ENCODE measurements at regions not wholly inside any gene's neighbourhood (a gene's known extent, or its start where the extent isn't known, plus 50 kb on each side); places are given as distances from the start of the nearest gene placed in this dataset.

DNA sequence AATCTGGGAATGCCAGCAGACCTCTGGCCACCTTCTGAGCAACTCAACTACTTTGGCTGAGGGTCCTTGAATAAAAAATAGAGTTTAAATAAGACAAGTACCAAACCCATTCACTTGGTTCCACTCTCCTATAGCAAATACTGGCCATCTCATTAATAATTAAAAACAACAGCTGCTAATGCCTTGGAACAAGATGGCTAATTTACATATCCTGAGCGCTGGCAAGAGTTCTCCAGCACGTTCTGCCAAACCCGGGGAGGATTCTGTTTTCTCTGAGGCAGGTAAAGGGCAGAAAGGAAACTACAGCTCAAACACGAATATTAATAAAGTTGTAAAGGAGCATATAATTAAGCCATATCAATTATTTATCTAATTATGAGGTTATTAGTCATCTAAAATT is 1123.7 kb downstream of the TDRD15 start:
- no peak for DNase-seq (ENCODE audit: low spot score)

DNA sequence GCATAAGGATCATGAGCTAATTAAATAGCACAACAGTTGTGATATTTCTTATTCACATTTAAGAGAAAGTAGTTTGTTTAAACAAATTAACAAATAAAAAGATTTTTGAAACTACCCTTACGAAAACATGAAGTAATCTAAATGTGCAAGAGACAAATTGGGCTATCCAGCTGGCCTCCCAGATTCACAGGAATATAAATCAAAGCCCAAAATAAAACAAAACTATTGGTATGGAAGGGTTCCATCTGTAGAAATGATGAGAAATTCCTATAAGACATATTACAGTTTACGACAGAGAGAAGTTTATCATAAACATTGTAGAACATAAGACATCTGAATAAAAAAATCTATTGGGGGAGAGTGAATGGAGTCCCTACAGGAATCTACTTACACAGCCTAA is 1125.1 kb downstream of the TDRD15 start:
- no peak for DNase-seq (ENCODE audit: low spot score)

DNA sequence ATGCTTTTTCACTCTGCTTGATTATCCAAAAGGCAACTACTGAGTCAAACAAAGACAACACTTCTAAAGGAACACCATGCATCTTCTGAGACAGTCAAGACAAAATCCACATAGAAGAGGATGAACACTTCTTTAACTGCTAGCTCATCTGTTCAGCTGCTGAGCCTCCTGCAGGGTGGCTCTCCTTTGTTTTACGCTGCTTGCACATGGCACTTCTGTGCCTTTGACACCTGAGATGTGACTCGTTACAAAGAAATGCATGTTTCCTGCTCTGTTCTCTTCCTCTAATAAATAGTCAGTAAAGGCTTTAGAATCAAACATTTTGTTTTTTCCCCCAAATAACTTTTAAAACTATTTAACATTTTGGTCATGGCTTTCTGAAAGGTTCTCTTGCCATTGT is 1129.4 kb downstream of the TDRD15 start:
- no peak for DNase-seq (ENCODE audit: low spot score)

DNA sequence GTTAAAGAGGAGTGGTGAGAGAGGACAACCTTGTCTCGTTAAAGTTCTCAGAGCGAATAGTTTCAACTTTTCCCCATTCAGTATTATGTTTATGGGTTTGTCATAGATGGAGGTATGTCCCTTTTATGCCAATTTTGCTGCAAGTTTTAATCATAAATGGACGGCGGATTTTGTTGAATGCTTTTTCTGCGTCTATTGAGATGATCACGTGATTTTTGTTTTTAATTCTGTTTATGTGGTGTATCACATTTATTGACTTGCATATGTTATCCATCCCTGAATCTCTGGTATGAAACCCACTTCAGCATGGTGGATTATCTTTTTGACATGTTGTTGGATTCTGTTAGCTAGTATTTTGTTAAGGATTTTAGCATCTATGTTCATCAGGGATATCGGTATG is 1123.8 kb upstream of the KLHL29 start:
- DNase-seq (ENCODE audit: low spot score): no peak

DNA sequence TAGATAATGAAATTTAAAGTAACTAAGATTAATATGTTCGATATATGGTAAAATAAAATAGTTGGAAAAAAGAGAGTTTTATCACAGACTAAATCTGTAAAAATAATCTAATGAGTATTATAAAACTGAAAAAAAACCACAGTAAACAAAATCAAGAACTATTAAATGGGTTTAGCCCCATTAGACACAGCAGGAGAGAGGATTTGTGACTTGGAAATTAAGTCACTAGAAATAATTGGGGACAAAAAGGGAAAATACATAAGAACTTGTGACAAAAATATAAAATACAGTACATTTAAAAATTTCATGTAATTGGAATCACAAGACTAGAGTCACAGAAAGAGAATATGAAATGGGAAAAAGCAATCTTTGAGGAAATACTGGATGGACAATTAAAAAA is 1114.6 kb upstream of the KLHL29 start:
- DNase-seq (ENCODE audit: low spot score): no peak

DNA sequence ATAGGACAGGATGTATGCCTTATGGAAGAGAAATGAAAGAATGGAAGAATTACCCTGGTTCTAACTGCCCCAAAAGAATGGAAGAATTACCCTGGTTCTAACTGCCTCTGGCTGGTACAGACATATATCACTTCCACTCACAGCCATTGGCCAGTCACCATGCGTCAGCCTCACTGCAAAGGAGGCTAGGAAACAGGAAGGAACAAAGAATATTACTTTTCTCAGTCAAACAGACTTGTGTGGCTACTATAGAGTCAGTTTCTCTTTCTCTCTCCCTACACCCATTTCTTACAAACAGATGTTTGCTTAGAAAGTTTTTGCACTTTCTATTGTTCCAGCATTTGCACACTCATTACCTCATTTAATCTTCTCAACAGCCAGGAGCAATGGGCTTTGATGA is 1111.1 kb upstream of the KLHL29 start:
- no peak for DNase-seq (ENCODE audit: low spot score)

DNA sequence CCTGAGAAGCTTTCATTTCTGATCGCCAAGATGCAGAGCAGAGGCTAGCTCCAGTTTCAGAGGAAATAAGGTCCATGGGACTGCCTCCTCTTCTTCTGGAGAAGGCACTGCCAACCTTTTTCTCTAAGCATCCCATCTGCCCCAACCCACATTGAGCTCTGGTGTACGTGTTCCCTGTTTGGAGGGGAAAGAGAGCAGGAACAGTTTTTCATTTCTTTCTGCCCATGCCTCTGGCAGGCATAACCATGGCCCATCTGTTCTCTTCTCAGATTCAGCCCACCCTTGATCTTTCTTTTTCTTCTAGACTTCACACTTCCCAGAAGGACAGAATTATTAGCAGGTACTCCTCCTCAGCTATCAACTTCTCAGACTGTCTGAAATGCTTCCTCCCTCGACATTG is 1110.3 kb upstream of the KLHL29 start:
- no peak for DNase-seq (ENCODE audit: low spot score)

DNA sequence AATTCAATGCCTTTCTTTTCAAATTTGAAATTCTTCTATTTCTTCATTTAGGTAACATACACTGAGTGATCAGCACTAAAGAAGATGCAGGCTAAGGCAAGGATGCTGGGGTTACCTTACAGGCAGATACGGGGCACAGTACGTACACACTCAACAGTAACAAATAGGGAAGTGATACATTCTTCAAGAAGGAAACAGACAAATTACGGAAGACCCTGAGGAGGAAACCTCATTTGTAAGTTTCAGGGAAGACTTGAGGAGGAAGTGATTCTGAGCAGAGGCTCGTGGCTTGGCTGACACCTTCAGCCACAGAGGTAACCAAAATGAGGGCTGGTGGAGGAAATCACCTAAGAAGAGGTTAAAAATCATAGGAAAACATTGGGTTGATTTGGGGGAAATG is 1108.3 kb upstream of the KLHL29 start:
- no peak for DNase-seq (ENCODE audit: low spot score)

DNA sequence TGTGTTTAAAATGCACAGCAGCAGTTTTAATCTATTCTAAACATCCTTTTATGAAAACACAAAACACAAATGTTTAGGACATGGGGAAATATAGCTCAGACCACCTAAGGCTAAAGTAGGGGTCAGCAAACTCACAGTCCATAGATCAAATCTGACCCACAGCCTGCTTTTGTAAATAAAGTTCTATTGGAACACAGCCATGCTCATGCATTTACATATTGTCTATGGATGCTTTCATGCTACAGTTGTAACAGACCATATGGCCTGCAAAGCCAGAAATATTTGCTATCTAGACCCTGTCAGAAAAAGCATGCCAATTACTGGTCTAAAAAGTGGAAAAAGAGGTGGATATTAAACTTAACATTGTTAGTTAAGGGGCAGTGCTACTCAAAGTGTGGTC is 1105.4 kb upstream of the KLHL29 start:
- DNase-seq (ENCODE audit: low spot score): no peak

DNA sequence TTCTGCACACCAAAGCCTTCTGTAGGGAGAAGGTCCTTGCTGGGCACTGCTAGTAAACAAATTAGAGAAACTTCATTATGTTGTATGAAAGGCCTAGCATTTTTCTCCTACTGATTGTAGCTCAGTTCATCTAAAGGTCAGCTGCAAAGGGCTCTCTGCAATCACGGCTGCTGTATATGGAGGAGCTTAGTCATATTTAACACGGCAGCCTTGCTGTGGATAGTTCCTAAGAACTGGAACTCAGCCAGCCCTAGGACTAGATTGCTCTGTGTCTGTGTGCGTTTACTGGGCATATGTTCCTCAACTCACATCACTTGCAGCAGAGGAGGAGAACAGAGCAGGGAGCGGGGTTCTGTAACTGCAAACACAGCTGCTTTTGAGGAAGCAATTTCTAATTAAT is 1103.9 kb upstream of the KLHL29 start:
- DNase-seq (ENCODE audit: low spot score): no peak

DNA sequence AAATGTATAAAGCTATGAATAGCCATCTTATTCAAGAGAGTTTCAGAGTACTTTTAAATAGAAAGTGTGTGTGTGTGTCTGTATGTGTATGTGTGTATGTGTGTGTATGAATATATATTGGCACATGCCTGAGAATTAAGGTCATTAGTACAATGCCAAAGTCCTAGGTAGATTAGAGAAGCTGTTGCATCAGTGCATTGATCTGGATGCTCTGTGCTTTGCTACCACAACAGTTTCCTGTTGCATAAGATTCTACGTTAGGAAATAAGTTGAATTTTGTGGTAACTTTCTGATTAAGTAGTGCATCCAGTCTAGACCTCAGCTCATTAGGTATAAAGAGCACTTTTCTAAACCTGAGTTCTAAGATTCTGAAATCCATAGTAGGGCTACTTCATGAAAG is 1102.8 kb upstream of the KLHL29 start:
- no peak for DNase-seq (ENCODE audit: low spot score)

DNA sequence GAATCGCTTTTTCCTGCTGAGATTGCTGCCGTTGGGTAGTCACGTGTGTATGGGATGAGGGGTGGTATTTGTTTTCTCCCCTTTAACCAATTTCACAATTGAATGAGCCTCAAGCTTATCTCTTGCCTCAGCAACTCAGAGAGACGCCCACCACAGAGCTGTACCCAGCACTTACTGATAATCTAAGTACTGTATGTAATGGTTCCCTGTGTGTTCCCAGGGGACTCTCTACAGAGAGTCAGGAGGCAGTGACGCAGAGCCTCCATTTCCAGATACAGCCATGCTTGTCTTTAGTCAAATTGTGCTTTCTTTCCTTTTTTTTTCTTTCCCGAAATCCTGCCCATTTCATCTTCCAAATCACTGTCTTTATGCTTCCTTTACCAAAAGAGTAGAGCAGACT is 1102.1 kb upstream of the KLHL29 start:
- DNase-seq (ENCODE audit: low spot score): no peak

DNA sequence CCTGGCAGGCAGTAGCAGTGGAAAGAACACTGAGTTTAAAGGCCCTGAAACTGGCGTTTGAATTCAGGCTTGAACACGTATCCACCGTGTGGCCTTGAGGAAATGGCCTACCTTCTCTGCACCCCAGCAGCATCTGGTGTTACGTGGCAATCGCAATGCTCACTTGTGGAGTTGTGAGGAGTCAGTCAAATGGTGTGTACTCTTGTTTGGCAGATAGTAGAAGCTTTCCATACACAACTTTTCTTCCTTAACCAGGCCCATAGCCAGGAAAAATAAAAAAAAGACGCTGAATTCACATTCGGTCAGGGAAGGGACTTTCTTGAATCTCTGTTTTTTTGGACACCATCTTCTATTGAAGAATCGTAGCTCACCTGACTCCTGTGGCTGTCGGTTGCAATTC is 1101.5 kb upstream of the KLHL29 start:
- DNase-seq (ENCODE audit: low spot score): no peak

DNA sequence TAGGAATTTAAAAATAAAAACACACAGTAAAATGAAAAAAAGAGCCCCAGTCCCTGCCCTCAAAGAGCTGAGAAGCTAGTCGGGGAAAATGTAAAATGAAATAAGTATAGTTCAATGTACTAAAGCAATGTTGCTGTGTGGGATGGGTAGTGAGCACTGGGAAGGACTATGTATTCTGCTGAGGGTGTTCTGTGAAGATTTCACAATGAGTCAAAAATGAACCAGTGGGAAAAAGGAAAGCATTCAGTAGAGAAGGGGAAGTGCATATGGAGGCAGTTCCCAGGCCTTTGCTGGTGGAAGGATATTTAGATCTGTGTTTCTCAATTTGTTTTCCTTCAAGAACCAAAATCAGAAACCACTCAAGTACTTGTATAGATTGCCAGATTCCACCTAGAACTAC is 1094.7 kb upstream of the KLHL29 start:
- no peak for DNase-seq (ENCODE audit: low spot score)

DNA sequence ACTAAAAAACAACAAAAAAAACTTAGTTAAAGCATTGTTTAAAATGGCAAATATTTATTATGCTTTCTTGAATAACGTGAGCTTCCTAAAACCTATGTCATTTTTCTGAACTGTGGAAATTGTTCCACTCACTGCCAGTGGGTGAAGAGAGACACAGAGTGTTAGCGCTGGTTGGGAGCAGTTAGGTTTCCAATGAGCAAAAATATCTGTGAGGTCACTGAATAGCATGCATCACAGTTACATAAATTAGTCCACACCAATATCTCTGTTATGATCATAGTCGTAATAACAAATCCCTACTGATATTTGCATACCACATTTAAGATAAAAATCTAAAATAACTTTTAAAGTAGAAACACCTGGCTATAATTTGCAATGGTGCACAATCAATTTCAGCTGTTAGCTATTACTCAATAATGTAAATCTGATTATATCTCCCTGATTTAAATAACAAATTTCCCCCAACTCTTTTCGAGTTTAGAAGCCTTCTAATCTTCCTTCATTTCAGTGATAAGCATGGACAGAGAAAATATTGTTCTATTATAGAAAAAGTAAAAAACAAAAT is 1094.0 kb upstream of the KLHL29 start:
- no peak for DNase-seq (ENCODE audit: low spot score)

DNA sequence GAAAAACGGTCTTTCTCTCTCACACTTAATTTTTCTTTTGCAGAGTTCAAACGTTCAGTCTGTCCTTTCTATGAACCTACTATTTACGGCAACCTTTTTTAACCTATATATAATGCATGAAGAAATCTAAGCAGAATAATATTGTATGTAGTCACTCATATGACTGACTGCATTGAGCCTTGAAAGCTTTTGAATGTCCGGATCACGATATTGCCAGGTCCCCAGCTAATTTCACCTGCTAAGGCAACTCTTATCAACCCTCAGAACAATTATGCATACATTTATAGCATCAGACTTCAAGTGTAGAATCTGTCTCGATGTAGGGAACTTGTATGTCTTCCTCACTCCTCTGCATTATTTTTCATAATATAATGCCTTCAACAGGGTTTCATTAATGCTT is 1083.8 kb upstream of the KLHL29 start:
- DNase-seq (ENCODE audit: low spot score): no peak

DNA sequence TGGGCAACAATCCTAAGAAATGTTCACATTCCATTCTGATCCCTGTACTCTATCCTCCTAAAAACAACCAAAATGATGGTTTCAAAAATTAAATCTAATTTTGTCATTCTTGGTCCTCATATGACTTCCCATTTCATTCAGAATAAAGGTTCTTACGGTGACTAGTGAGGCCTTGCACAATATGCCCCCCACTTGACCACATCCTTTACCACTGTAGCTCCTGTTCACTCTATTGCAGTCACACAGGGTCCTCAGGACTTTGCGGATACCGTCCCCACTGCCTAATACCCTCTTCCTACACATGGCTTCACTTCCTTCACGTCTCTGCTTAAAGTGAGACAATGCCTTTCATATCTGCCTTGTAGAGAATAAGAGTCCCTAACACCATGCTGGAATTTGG is 1058.7 kb upstream of the KLHL29 start:
- no peak for DNase-seq (ENCODE audit: low spot score)

DNA sequence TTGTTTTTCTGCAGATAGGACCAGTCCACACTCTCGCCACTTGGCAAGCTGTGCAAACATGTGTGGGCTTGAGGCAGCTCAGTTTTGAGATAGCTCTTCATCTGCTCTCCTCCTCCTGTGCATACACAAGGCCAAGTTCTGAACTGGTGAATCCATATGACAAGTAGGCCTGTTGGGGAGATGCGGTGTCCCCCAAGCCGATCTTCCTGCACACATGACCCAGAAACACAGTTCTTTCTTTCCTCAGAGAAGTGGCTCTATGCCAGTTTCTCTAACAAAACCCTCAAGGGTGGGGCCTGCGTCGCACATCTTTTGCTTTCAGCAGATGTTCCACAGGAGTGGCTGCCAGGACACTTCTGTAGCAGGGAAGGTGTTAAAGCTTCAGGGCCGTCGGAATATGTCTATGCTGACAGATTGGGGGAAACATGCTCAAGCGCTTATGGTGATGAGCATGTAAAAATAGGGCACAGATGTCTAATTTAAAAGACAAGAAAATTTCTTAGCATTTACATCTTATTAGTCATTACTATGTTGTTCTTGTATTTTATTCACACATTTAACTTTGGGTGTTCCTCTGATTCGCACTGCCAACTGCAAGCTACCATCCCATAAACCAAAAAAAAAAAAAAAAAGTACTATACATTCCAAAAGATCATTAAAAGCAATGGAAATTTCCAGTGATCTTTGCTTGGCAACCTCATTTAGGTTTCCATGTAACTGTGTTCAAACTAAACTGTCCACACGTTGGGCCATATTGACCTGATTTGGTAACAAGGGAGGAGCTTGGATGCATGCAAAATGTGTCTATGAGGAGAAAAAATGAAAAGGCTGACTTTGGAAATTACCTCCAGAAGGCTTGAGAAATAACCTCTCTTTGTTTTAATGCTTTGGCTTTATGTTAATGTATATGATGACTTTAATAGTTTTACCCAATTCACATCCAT is 1055.5 kb upstream of the KLHL29 start:
- DNase-seq (ENCODE audit: low spot score): no peak

DNA sequence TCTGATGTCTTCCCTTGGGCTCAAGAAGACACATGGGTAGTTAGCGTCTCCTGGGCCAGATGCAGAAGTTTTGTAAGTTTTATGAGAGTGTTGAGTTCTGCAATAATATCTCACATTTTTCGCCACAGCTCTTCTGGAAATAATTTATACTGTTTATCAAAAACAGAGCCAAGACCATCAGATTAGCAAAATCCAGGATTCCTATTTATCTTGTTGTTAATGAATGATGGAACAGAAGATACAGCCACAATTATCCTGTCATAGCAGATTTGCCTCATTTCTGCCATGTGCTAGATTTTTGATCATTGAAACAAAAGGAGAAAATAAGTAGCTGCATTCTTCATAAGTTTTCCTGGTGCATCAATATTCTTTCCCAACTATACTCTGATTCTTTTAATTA is 1048.6 kb upstream of the KLHL29 start:
- DNase-seq (ENCODE audit: low spot score): no peak

DNA sequence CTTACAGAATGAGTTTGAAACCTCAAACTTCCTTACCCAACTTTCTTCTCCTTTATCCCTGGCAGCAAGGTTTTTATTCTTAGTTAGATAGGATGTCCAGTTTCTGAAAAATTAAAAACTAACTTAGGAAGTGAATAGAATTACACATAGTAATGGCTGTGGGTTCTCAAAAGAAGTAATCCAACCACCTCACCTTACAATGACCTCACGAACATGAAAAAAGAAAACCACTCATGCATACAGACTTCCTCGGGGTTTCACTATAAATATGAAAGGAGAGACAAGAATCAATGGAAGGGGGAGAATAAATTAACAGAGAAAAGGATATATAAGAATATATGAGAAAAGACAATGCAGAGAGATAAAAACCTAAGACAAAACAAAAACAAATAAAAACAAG is 1044.3 kb upstream of the KLHL29 start:
- DNase-seq (ENCODE audit: low spot score): no peak

DNA sequence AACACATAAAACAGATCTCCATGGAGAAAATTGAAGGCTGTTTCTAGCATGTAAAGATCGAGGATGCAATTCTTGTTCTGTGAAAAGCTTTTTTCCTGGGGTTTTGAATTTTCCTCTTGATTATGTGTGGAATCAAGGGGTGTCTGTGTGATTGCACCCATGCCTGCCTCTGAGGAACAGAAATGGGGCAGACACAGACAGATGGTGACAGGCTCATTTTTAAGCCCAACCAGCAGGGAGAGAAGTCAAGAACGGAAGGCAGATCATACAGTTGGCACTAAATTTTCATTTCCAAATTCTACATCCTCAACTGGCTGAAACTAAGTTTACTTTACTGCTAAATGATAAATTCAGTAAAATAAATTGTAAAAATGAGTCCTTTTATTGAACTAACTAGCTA is 1037.7 kb upstream of the KLHL29 start:
- DNase-seq (ENCODE audit: low spot score): no peak

DNA sequence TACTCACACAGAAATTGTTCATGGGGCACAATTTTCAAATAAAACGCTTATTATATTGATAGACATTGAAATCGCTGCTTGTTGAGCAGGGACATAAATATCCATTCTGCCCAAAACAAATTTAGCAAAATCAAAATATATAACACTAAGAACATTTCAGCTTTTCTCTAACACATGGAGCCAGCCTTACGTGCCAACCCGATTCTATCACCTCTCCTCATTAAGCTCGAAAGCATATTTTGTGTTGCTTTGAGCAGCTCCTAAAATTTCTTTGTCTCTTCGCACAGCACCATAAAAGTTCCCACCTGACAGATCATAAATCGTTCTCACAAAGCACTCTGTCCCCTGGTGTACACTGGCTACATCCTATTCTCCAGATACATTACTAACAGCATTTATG is 1034.4 kb upstream of the KLHL29 start:
- no peak for DNase-seq (ENCODE audit: low spot score)

DNA sequence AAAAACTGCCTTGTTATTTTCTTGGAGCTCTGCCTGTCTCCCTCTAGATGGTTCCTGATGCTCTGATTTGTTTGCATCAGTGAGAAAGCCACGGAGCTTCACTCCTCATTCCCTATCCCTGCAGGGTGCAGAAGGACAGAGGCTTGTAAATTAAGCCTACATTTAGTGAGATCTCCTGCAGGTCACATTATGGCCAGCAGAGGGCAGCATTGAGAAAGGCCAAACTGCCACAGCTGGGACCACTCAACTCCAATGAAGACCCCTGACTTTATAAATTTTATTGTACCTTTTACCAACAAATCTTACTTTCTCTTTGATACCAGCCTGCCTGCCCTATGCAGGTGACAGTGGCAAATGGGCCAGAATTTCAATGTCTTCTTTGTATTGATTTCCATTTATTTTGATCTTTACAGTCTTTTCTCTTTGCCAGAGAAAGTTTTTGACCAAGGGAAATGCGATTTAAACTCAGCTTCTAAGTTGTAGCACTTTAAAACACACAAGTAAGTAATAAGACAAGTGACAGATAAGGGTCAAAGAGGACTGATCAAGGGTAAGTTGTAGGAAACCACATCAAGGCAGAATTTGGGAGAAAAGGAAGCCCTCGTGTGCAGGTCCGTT is 1029.1 kb upstream of the KLHL29 start:
- DNase-seq (ENCODE audit: low spot score): peak; percentile 41
